Lower lobe of right lung (tissue), 2 donors: ENCODE measurements at regions not wholly inside any gene's neighbourhood (a gene's known extent, or its start where the extent isn't known, plus 50 kb on each side); places are given as distances from the start of the nearest gene placed in this dataset.

ENCODE experiments used
- ATAC-seq, 2 donors: fragments of 200-7000 bp; cut with Tn5 transposase; one replicate each; pipeline ENCODE4 v1.9.1; 2020 to 2022; ENCODE audit warnings: mild to moderate bottlenecking in 2 of 2, moderate library complexity in 2 of 2
- DNase-seq: peaks from one replicate; pipeline ENCODE4 v3.0.0-alpha.2; 2020
- H3K27ac ChIP-seq: fragments of 200-600 bp; one replicate; pipeline ENCODE4 v1.8.0; 2022
- H3K27me3 ChIP-seq: fragments of 200-600 bp; one replicate; pipeline ENCODE4 v1.8.0; 2022; ENCODE audit warnings: low read depth
- H3K36me3 ChIP-seq: fragments of 200-600 bp; one replicate; pipeline ENCODE4 v1.8.0; 2022; ENCODE audit warnings: mild to moderate bottlenecking
- H3K4me1 ChIP-seq: fragments of 200-600 bp; one replicate; pipeline ENCODE4 v1.8.0; 2022
- H3K4me3 ChIP-seq: fragments of 200-600 bp; one replicate; pipeline ENCODE4 v1.8.0; 2022; ENCODE audit warnings: mild to moderate bottlenecking
- H3K9me3 ChIP-seq: fragments of 200-600 bp; one replicate; pipeline ENCODE4 v1.8.0; 2022
- CTCF ChIP-seq: fragments of 200-600 bp; IDR thresholded peaks from one replicate; pipeline ENCODE4 v1.8.0; 2022; ENCODE audit warnings: antibody characterized with exemption, mild to moderate bottlenecking
- intact Hi-C: fragments of 100-400 bp; cut with DNase I; formaldehyde crosslinking; loops from one replicate; pipeline ENCODE4 v1.11.0; 2022
- donor health status: DM: no; HTN: yes; CAD: no; lungs with severe emphysema.

GRCh38 chr3:190984502-190985244, 122.2 kb upstream of the GMNC start:
- H3K27me3 ChIP-seq: no peaks in the 10 kb centered on the region
- TF ChIP-seq CTCF: no peak
- DNase-seq: no peak
- H3K27ac ChIP-seq: no peak overlapping the region
- no peak overlapping the region for H3K4me3 ChIP-seq
- no peak for ATAC-seq
- H3K36me3 ChIP-seq: no peaks in the 10 kb centered on the region
- intact Hi-C loops: no loop called here
- peaks cover 4% of the 10 kb centered on the region for H3K9me3 ChIP-seq
- H3K4me1 ChIP-seq: no peaks in the 10 kb centered on the region

- ATAC-seq: peak in 1 of 2 donors; percentile 58
- Histone ChIP-seq H3K9me3 (peaks cover 4% of the 10 kb centered on the region), H3K27me3 (no peaks in the 10 kb centered on the region), H3K36me3 (no peaks in the 10 kb centered on the region), H3K27ac (no peak overlapping the region), H3K4me3 (no peak overlapping the region), H3K4me1 (no peaks in the 10 kb centered on the region)
- intact Hi-C loops: no loop called here
- DNase-seq: no peak
- TF ChIP-seq CTCF: no peak
These were observed 121.4 kb upstream of the GMNC start for GRCh38 chr3:190983875-190984274.

- ATAC-seq (no peak), DNase-seq (no peak)
- H3K36me3 ChIP-seq: no peaks in the 10 kb centered on the region
- H3K27ac ChIP-seq: no peak overlapping the region
- no peaks in the 10 kb centered on the region for H3K27me3 ChIP-seq
- no peaks in the 10 kb centered on the region for H3K4me1 ChIP-seq
- no peak overlapping the region for H3K4me3 ChIP-seq
- H3K9me3 ChIP-seq: no peaks in the 10 kb centered on the region
- TF ChIP-seq CTCF: no peak
- intact Hi-C loops: no loop called here
These were observed 111.3 kb upstream of the GMNC start for GRCh38 chr3:190973771-190974170.

GRCh38 chr3:190972840-190973270, 110.4 kb upstream of the GMNC start:
- DNase-seq (no peak), ATAC-seq (no peak)
- no peaks in the 10 kb centered on the region for H3K36me3 ChIP-seq
- H3K4me1 ChIP-seq: no peaks in the 10 kb centered on the region
- H3K4me3 ChIP-seq: no peak overlapping the region
- no peaks in the 10 kb centered on the region for H3K9me3 ChIP-seq
- H3K27ac ChIP-seq: no peak overlapping the region
- no peaks in the 10 kb centered on the region for H3K27me3 ChIP-seq
- no peak for TF ChIP-seq CTCF
- intact Hi-C loops: no loop called here

GRCh38 chr3:190972196-190972595, 109.7 kb upstream of the GMNC start:
- TF ChIP-seq CTCF: no peak
- Histone ChIP-seq H3K4me3 (no peak overlapping the region), H3K27me3 (no peaks in the 10 kb centered on the region), H3K27ac (no peak overlapping the region), H3K4me1 (no peaks in the 10 kb centered on the region), H3K36me3 (no peaks in the 10 kb centered on the region), H3K9me3 (no peaks in the 10 kb centered on the region)
- intact Hi-C loops: no loop called here
- DNase-seq (no peak), ATAC-seq (no peak)
